Upper lobe of left lung (tissue), 6 donors: ENCODE measurements at regions not wholly inside any gene's neighbourhood (a gene's known extent, or its start where the extent isn't known, plus 50 kb on each side); places are given as distances from the start of the nearest gene placed in this dataset.

Experiments used
- ATAC-seq, 2 donors: fragments of 200-7000 bp; cut with Tn5 transposase; one replicate each; pipeline ENCODE4 v1.9.1; 2022; ENCODE audit warnings: mild to moderate bottlenecking in 2 of 2, moderate library complexity in 2 of 2; ENCODE audit not compliant: low FRiP score in 2 of 2
- DNase-seq, 2 donors: peaks; one replicate each; pipeline ENCODE4 v3.0.0-alpha.2; 2019 to 2020
- H3K27ac ChIP-seq, 4 donors: fragments of 200-600 bp; sonication (generic); one replicate each; pipeline ENCODE4 v1.5.1; 2016 to 2019
- H3K27me3 ChIP-seq, 4 donors: fragments of 200-600 bp; sonication (generic); one replicate each; pipeline ENCODE4 v1.5.1; 2017 to 2019
- H3K36me3 ChIP-seq, 4 donors: fragments of 200-600 bp; sonication (generic); one replicate each; pipeline ENCODE4 v1.5.1; 2016 to 2019
- H3K4me1 ChIP-seq, 4 donors: fragments of 200-600 bp; sonication (generic); one replicate each; pipeline ENCODE4 v1.5.1; 2018 to 2019
- H3K4me3 ChIP-seq, 4 donors: fragments of 200-600 bp; sonication (generic); one replicate each; pipeline ENCODE4 v1.5.1; 2017 to 2019; ENCODE audit warnings: mild to moderate bottlenecking in 2 of 4, moderate library complexity in 1 of 4
- H3K9me3 ChIP-seq, 4 donors: fragments of 200-600 bp; sonication (generic); one replicate each; pipeline ENCODE4 v1.5.1; 2018 to 2019
- EP300 ChIP-seq, 4 donors: sonication (generic); formaldehyde crosslinking; IDR thresholded peaks; one replicate each; pipeline ENCODE4 v1.5.1; 2017; ENCODE audit warnings: antibody characterized with exemption in 4 of 4, control low read depth in 2 of 4
- POLR2A ChIP-seq, 4 donors: fragments of 450-650 bp; IDR thresholded peaks; one replicate each; pipeline ENCODE4 v1.5.1; 2016 to 2017; ENCODE audit warnings: antibody characterized with exemption in 4 of 4, mild to moderate bottlenecking in 2 of 4
- POLR2AphosphoS5 ChIP-seq, 2 donors: sonication (generic); formaldehyde crosslinking; IDR thresholded peaks; one replicate each; pipeline ENCODE4 v1.5.1; 2017; ENCODE audit warnings: antibody characterized with exemption in 2 of 2
- WGBS, 2 donors: methylation state at CpG; one replicate each; pipeline ENCODE4 v1.1.5; 2017 to 2018; 5-methylcytosine and 5-hydroxymethylcytosine counted together
- TF ChIP-seq, protein P1 (sequence below), 6 experiments: fragments of 450-650 bp in 4 of 6; fragments of 200-600 bp in 2 of 6; sonication (generic) in 2 of 6; IDR thresholded peaks; one replicate each; pipeline ENCODE4 v1.5.1; 2016 to 2019; ENCODE audit warnings: antibody characterized with exemption in 6 of 6
- donor health status: DM: no; HTN: no; CAD: no; lungs with moderate emphysema.
- donor health status: DM: no; HTN: yes; CAD: no; lungs with severe emphysema.

DNA sequence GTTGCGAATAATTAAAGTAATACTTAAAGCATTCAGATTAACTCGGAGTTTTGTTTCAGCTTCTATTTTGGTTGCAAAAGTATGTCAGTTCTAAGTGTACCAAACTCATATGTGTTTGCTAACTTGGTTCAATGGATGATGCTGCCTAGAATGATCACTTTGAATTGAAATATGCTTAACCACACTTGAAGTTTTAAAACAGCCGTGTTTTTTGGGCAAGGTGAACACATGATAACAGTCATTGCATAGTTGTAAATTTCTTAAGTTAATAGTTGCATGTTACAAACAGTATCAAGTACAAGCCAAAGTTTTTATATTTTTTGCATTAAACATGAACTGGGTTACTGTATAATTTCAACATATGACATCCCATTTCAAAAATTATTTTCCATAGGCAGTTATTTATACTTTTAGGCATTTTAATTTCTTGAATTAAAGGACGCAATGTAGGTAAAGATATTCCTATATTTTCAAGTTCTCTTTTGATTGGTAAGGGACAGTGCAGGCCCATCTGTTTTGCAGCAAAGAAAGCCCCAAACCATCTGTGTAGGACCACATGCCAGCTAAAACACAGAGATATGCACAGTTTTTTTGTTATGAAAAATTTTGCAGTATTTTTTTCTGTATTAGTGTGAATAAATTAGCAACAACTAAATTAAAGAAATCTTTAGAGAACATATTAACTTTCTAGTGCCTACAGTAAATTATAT is 575.5 kb downstream of the PRKD1 start:
- no peaks in the 10 kb centered on the region for H3K9me3 ChIP-seq
- H3K36me3 ChIP-seq, result no peaks in the 10 kb centered on the region
- H3K27ac ChIP-seq, result no peak overlapping the region
- ATAC-seq (no peak), DNase-seq (no peak)
- no peaks in the 10 kb centered on the region for H3K4me1 ChIP-seq
- WGBS, 2 donors, result 87 to 89% methylated on average over 4 of the region's 4 CpGs
- TF ChIP-seq POLR2A (IDR thresholded peaks at IDR 0.05) (no peak), EP300 (IDR thresholded peaks at IDR 0.05) (no peak), POLR2AphosphoS5 (IDR thresholded peaks at IDR 0.05) (no peak)
- TF ChIP-seq, protein P1, sequence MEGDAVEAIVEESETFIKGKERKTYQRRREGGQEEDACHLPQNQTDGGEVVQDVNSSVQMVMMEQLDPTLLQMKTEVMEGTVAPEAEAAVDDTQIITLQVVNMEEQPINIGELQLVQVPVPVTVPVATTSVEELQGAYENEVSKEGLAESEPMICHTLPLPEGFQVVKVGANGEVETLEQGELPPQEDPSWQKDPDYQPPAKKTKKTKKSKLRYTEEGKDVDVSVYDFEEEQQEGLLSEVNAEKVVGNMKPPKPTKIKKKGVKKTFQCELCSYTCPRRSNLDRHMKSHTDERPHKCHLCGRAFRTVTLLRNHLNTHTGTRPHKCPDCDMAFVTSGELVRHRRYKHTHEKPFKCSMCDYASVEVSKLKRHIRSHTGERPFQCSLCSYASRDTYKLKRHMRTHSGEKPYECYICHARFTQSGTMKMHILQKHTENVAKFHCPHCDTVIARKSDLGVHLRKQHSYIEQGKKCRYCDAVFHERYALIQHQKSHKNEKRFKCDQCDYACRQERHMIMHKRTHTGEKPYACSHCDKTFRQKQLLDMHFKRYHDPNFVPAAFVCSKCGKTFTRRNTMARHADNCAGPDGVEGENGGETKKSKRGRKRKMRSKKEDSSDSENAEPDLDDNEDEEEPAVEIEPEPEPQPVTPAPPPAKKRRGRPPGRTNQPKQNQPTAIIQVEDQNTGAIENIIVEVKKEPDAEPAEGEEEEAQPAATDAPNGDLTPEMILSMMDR (IDR thresholded peaks at IDR 0.05), result no peak
- H3K27me3 ChIP-seq, result no peaks in the 10 kb centered on the region
- no peak overlapping the region for H3K4me3 ChIP-seq

DNA sequence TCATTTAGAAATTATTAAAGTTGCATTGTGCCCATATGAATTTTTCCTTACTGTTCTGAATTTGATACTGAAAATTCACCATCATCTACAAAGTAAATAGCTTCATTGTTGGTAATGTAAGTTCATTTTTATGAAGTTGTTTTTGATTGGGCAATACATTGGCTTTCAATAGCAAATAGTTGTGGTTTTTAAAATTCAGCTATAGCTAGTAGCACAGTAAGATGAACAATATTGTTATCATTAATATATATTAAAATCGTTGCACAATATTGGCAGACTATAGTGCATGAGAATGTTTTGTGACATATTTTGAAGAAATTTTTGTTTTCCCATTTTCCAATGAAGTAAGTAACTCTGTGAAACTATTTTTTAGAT is 575.0 kb downstream of the PRKD1 start:
- Histone ChIP-seq H3K36me3 (no peaks in the 10 kb centered on the region), H3K27ac (no peak overlapping the region), H3K27me3 (no peaks in the 10 kb centered on the region), H3K9me3 (no peaks in the 10 kb centered on the region), H3K4me1 (no peaks in the 10 kb centered on the region), H3K4me3 (no peak overlapping the region)
- WGBS, 2 donors, result 74% methylated on average over 1 of the region's 1 CpG
- ATAC-seq, result no peak
- no peak for DNase-seq
- no peak for TF ChIP-seq POLR2AphosphoS5 (IDR thresholded peaks at IDR 0.05)
- TF ChIP-seq, protein P1 (IDR thresholded peaks at IDR 0.05), result no peak
- no peak for TF ChIP-seq EP300 (IDR thresholded peaks at IDR 0.05)
- no peak for TF ChIP-seq POLR2A (IDR thresholded peaks at IDR 0.05)

DNA sequence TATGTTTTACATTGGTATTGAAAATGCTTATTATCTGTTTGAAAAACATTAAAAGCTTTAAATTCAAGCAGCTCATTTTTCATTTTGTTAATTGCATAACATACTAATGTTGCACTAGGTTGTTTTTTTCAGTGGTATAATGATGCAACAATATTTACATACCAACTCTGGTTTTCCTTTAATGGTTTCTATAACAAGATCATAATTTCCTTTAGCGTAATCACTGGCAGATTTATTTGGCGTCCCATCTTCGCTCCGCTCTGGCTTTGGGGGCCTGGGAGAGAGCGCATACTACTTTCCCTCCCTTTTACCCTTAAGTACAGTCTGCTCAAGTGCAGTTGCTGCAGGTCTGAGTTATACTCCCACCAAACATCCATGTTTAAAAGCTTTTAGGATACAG is 574.1 kb downstream of the PRKD1 start:
- ATAC-seq, result no peak
- no peak overlapping the region for H3K4me3 ChIP-seq
- no peak overlapping the region for H3K27ac ChIP-seq
- no peaks in the 10 kb centered on the region for H3K4me1 ChIP-seq
- no peak for TF ChIP-seq POLR2AphosphoS5 (IDR thresholded peaks at IDR 0.05)
- H3K36me3 ChIP-seq, result no peaks in the 10 kb centered on the region
- H3K9me3 ChIP-seq, result no peaks in the 10 kb centered on the region
- WGBS, 2 donors, result 89% methylated on average over 5 of the region's 5 CpGs
- DNase-seq, result no peak
- no peaks in the 10 kb centered on the region for H3K27me3 ChIP-seq

DNA sequence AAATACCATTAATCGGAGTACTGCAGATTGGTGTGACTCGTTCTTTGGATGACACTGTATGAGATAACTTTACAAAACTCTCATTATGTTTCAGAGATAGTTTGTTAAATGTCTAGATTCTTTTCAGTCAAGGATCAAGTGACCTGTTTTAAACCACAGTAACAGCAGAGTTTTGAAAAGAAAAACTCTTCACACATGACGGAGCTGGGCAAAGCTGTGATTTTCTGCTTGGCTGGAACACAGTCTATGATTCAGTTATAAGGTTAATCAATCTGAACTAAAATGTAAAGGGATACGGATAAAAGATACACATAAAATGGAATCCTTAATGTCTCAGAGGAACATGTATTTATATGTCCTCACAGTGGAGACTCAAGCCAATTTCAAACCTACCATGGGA is 573.2 kb downstream of the PRKD1 start:
- Histone ChIP-seq H3K27ac (no peak overlapping the region), H3K36me3 (no peaks in the 10 kb centered on the region), H3K4me1 (no peaks in the 10 kb centered on the region), H3K4me3 (no peak overlapping the region), H3K27me3 (no peaks in the 10 kb centered on the region), H3K9me3 (no peaks in the 10 kb centered on the region)
- TF ChIP-seq, protein P1 (IDR thresholded peaks at IDR 0.05), result no peak
- TF ChIP-seq POLR2AphosphoS5 (IDR thresholded peaks at IDR 0.05) (no peak), EP300 (IDR thresholded peaks at IDR 0.05) (no peak), POLR2A (IDR thresholded peaks at IDR 0.05) (no peak)
- WGBS, 2 donors, result 75 to 82% methylated on average over 4 of the region's 4 CpGs
- DNase-seq (no peak), ATAC-seq (no peak)

DNA sequence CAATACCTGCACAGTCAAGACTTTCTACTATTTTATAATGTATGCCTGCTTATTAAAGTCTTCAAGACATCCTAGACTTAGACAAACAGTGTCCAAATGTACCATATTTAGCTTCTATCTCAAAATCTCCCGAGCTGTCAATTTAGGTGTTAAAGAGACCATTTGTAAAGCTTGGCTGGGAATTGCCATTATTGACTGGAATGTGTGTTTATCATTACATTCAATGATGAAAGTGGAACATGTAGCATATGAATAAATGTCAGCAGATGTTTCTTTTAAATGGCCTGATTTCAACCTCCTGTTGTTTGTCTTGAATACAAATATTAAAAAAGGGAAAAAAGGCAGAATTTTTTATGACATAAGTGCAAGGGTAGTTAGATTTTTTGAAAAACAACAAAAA is 572.3 kb downstream of the PRKD1 start:
- Histone ChIP-seq H3K4me1 (no peaks in the 10 kb centered on the region), H3K27me3 (no peaks in the 10 kb centered on the region), H3K36me3 (no peaks in the 10 kb centered on the region), H3K4me3 (no peak overlapping the region), H3K9me3 (no peaks in the 10 kb centered on the region), H3K27ac (no peak overlapping the region)
- DNase-seq (no peak), ATAC-seq (no peak)
- WGBS, 2 donors, result 39 to 58% methylated on average over 1 of the region's 1 CpG
- TF ChIP-seq EP300 (IDR thresholded peaks at IDR 0.05), result no peak
- TF ChIP-seq POLR2A (IDR thresholded peaks at IDR 0.05), result no peak
- TF ChIP-seq, protein P1 (IDR thresholded peaks at IDR 0.05), result no peak
- TF ChIP-seq POLR2AphosphoS5 (IDR thresholded peaks at IDR 0.05), result no peak
